ENCODE measurements at regions not wholly inside any gene's neighbourhood (a gene's known extent, or its start where the extent isn't known, plus 50 kb on each side); places are given as distances from the start of the nearest gene placed in this dataset.

- TF ChIP-seq CTCF (IDR thresholded peaks at IDR 0.05; ENCODE audit: low read depth, low read length) = no peak
- no peak overlapping the region for H3K4me3 ChIP-seq (ENCODE audit: low read depth, low read length)
Measured at GRCh38 chr10:62460393-62460792, 86.2 kb downstream of the ZNF365 start.

- no peak overlapping the region for H3K4me3 ChIP-seq (ENCODE audit: low read depth, low read length)
- no peak for TF ChIP-seq CTCF (IDR thresholded peaks at IDR 0.05; ENCODE audit: low read depth, low read length)
Measured at GRCh38 chr10:62461120-62461519, 87.0 kb downstream of the ZNF365 start.

GRCh38 chr10:62462461-62462860, 88.3 kb downstream of the ZNF365 start:
- no peak overlapping the region for H3K4me3 ChIP-seq (ENCODE audit: low read depth, low read length)

GRCh38 chr10:62463364-62463763, 89.2 kb downstream of the ZNF365 start:
- TF ChIP-seq CTCF (IDR thresholded peaks at IDR 0.05; ENCODE audit: low read depth, low read length) = no peak
- H3K4me3 ChIP-seq (ENCODE audit: low read depth, low read length) = no peak overlapping the region

More at GRCh38 chr10:62462461-62462860, 88.3 kb downstream of the ZNF365 start:
- no peak for TF ChIP-seq CTCF (IDR thresholded peaks at IDR 0.05; ENCODE audit: low read depth, low read length)

- H3K4me3 ChIP-seq (ENCODE audit: low read depth, low read length) = no peak overlapping the region
- no peak for TF ChIP-seq CTCF (IDR thresholded peaks at IDR 0.05; ENCODE audit: low read depth, low read length)
Measured at GRCh38 chr10:62464308-62464707, 90.1 kb downstream of the ZNF365 start.

- no peak overlapping the region for H3K4me3 ChIP-seq (ENCODE audit: low read depth, low read length)
- TF ChIP-seq CTCF (IDR thresholded peaks at IDR 0.05; ENCODE audit: low read depth, low read length) = no peak
Measured at GRCh38 chr10:62466590-62466989, 92.4 kb downstream of the ZNF365 start.

- H3K4me3 ChIP-seq (ENCODE audit: low read depth, low read length) = no peak overlapping the region
- TF ChIP-seq CTCF (IDR thresholded peaks at IDR 0.05; ENCODE audit: low read depth, low read length) = no peak
Measured at GRCh38 chr10:62467527-62467926, 93.4 kb downstream of the ZNF365 start.

All from WI38 (cell line).